Hematopoietic multipotent progenitor cell treated with erythropoietin and hydrocortisone succinate and interleukin-3 and kit ligand, for 6 days (in vitro differentiated cells): ENCODE measurements at regions not wholly inside any gene's neighbourhood (a gene's known extent, or its start where the extent isn't known, plus 50 kb on each side); places are given as distances from the start of the nearest gene placed in this dataset.
A peak's percentile ranks its signal among the peaks of the same experiment; 100 is the strongest.

Experiments used
- DNase-seq: peaks from one replicate; pipeline ENCODE4 v3.0.0-alpha.2; 2015

- no peak for DNase-seq
These were observed 303.6 kb downstream of the TFAP2C start for GRCh38 chr20:56932575-56933330.

GRCh38 chr20:56933331-56933698, 304.2 kb downstream of the TFAP2C start:
- no peak for DNase-seq

- no peak for DNase-seq
These were observed 305.8 kb downstream of the TFAP2C start for GRCh38 chr20:56934888-56935287.

GRCh38 chr20:56940466-56940865, 311.4 kb downstream of the TFAP2C start:
- no peak for DNase-seq

GRCh38 chr20:56941101-56941686, 312.1 kb downstream of the TFAP2C start:
- no peak for DNase-seq

- DNase-seq, result no peak
These were observed 315.1 kb downstream of the TFAP2C start for GRCh38 chr20:56943946-56944945.

GRCh38 chr20:56945057-56945456, 316.0 kb downstream of the TFAP2C start:
- no peak for DNase-seq

- DNase-seq, result no peak
These were observed 316.8 kb downstream of the TFAP2C start for GRCh38 chr20:56945901-56946300.

GRCh38 chr20:56949318-56949717, 317.1 kb downstream of the BMP7 start:
- no peak for DNase-seq

GRCh38 chr20:56952258-56953047, 314.0 kb downstream of the BMP7 start:
- DNase-seq, result no peak

- no peak for DNase-seq
These were observed 313.3 kb downstream of the BMP7 start for GRCh38 chr20:56953048-56953586.

GRCh38 chr20:56954797-56955196, 311.6 kb downstream of the BMP7 start:
- DNase-seq, result no peak

- DNase-seq, result no peak
These were observed 310.8 kb downstream of the BMP7 start for GRCh38 chr20:56955680-56956079.

GRCh38 chr20:56956534-56956933, 309.9 kb downstream of the BMP7 start:
- no peak for DNase-seq

- no peak for DNase-seq
These were observed 308.5 kb downstream of the BMP7 start for GRCh38 chr20:56957737-56958553.

- DNase-seq, result no peak
These were observed 301.5 kb downstream of the BMP7 start for GRCh38 chr20:56964901-56965300.

- no peak for DNase-seq
These were observed 298.5 kb downstream of the BMP7 start for GRCh38 chr20:56967916-56968315.

GRCh38 chr20:56968376-56969048, 297.9 kb downstream of the BMP7 start:
- DNase-seq, result no peak

GRCh38 chr20:56974499-56975250, 291.8 kb downstream of the BMP7 start:
- DNase-seq, result peak; percentile 61

GRCh38 chr20:56975838-56976237, 290.6 kb downstream of the BMP7 start:
- no peak for DNase-seq
